Stimulated activated CD4-positive, alpha-beta T cell treated with anti-CD3 and anti-CD28 coated beads, Interleukin-2, amount 100 ng/mL, for 24 hours (primary cell): ENCODE measurements at regions not wholly inside any gene's neighbourhood (a gene's known extent, or its start where the extent isn't known, plus 50 kb on each side); places are given as distances from the start of the nearest gene placed in this dataset.

Experiments used
- DNase-seq, 2 donors: peaks; one replicate each; pipeline ENCODE4 v3.0.0-alpha.2; 2020

- DNase-seq, result no peak
These were observed 51.1 kb upstream of the COL5A1 start for GRCh38 chr9:134590240-134591081.

- DNase-seq, result no peak
These were observed 50.5 kb upstream of the COL5A1 start for GRCh38 chr9:134591082-134591571.

DNA sequence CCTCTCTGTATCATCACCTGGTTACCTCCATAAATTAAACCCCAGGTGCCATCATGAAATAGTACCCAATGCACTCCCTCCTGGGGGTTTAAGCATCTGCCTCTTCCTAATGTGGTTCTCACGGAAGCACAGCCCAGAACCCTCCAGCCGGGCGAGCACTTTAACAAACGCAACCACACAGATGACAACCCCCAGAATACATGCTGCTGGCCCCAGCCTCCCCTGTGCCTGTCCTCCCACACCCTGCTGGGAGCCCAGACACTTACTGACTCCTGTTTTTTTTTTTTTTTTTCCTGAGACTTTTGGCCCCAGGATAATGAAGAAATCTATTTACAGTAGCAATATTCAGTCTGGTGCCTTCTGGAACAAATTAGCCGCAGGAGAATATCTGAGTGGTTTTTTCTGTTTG, 50.0 kb upstream of the COL5A1 start:
- no peak for DNase-seq
